GM12872 (cell line): ENCODE measurements at regions not wholly inside any gene's neighbourhood (a gene's known extent, or its start where the extent isn't known, plus 50 kb on each side); places are given as distances from the start of the nearest gene placed in this dataset.

Source experiments
- CTCF ChIP-seq: IDR thresholded peaks from 3 replicates; pipeline ENCODE4 v1.5.1; 2011; ENCODE audit warnings: low read depth, mild to moderate bottlenecking, low read length, moderate library complexity; ENCODE audit not compliant: insufficient read depth

GRCh38 chr4:180814875-180815417 lies 1428.3 kb upstream of the TENM3 start:
- no peak for TF ChIP-seq CTCF

- TF ChIP-seq CTCF: no peak
Measured at GRCh38 chr4:180817529-180817928, 1425.7 kb upstream of the TENM3 start.

- TF ChIP-seq CTCF: no peak
Measured at GRCh38 chr4:180823108-180823507, 1420.1 kb upstream of the TENM3 start.

- TF ChIP-seq CTCF: no peak
Measured at GRCh38 chr4:180827232-180828009, 1415.8 kb upstream of the TENM3 start.

GRCh38 chr4:180828455-180829018 lies 1414.7 kb upstream of the TENM3 start:
- peak; percentile 54; the same call in 2 of the 3 replicates for TF ChIP-seq CTCF

GRCh38 chr4:180832073-180832472 lies 1411.1 kb upstream of the TENM3 start:
- TF ChIP-seq CTCF: peak; percentile 21; the same call in 1 of the 3 replicates

- TF ChIP-seq CTCF: 0 out of 3 replicates have a peak, but pooled peaks have one; percentile 11
Measured at GRCh38 chr4:180840142-180840541, 1403.1 kb upstream of the TENM3 start.
